ENCODE measurements at regions not wholly inside any gene's neighbourhood (a gene's known extent, or its start where the extent isn't known, plus 50 kb on each side); places are given as distances from the start of the nearest gene placed in this dataset.

- peaks cover 1 to 6% of the 10 kb centered on the region in 2 donors for H3K4me1 Mint-ChIP-seq
- DNase-seq = no peak
- no peaks in the 10 kb centered on the region for H3K9me3 Mint-ChIP-seq
- H3K4me3 Mint-ChIP-seq = no peak overlapping the region
- no peak overlapping the region for H3K27ac Mint-ChIP-seq
- H3K36me3 Mint-ChIP-seq = no peaks in the 10 kb centered on the region
- H3K27me3 Mint-ChIP-seq (ENCODE audit: low read depth in 3 of 3) = peaks cover 6 to 11% (median 8%) of the 10 kb centered on the region in 3 donors
Measured at GRCh38 chr16:54366943-54367342, 80.4 kb upstream of the IRX3 start.

GRCh38 chr16:54365990-54366634 is 79.5 kb upstream of the IRX3 start:
- Mint-ChIP-seq H3K27me3 (ENCODE audit: low read depth in 3 of 3) (peaks cover 6 to 11% (median 9%) of the 10 kb centered on the region in 3 donors), H3K4me3 (no peak overlapping the region)

GRCh38 chr16:54363766-54364165 is 77.2 kb upstream of the IRX3 start:
- Mint-ChIP-seq H3K36me3 (no peaks in the 10 kb centered on the region), H3K4me1 (no peaks in the 10 kb centered on the region), H3K4me3 (no peak overlapping the region), H3K27me3 (ENCODE audit: low read depth in 3 of 3) (peaks cover 4 to 11% (median 9%) of the 10 kb centered on the region in 3 donors), H3K9me3 (no peaks in the 10 kb centered on the region), H3K27ac (no peak overlapping the region)
- DNase-seq = no peak

More at GRCh38 chr16:54365990-54366634, 79.5 kb upstream of the IRX3 start:
- Mint-ChIP-seq H3K4me1 (peaks cover 1 to 6% of the 10 kb centered on the region in 2 donors), H3K36me3 (no peaks in the 10 kb centered on the region), H3K27ac (no peak overlapping the region), H3K9me3 (no peaks in the 10 kb centered on the region)
- DNase-seq = no peak

GRCh38 chr16:54362591-54363206 is 76.1 kb upstream of the IRX3 start:
- Mint-ChIP-seq H3K27me3 (ENCODE audit: low read depth in 3 of 3) (peaks cover 4 to 13% (median 13%) of the 10 kb centered on the region in 3 donors), H3K4me3 (no peak overlapping the region)

GRCh38 chr16:54361246-54361645 is 74.7 kb upstream of the IRX3 start:
- H3K4me1 Mint-ChIP-seq = no peaks in the 10 kb centered on the region
- no peaks in the 10 kb centered on the region for H3K36me3 Mint-ChIP-seq
- H3K4me3 Mint-ChIP-seq = no peak overlapping the region
- no peak overlapping the region for H3K27ac Mint-ChIP-seq
- DNase-seq = no peak
- peaks cover 0 to 3% (median 0%) of the 10 kb centered on the region in 6 donors for H3K9me3 Mint-ChIP-seq
- H3K27me3 Mint-ChIP-seq (ENCODE audit: low read depth in 3 of 3) = peaks cover 2 to 11% (median 6%) of the 10 kb centered on the region in 3 donors

More at GRCh38 chr16:54362591-54363206, 76.1 kb upstream of the IRX3 start:
- H3K4me1 Mint-ChIP-seq = no peaks in the 10 kb centered on the region
- H3K27ac Mint-ChIP-seq = no peak overlapping the region
- H3K9me3 Mint-ChIP-seq = peaks cover 0 to under 1% (median 0%) of the 10 kb centered on the region in 6 donors
- DNase-seq = no peak
- no peaks in the 10 kb centered on the region for H3K36me3 Mint-ChIP-seq

GRCh38 chr16:54360681-54361080 is 74.1 kb upstream of the IRX3 start:
- peaks cover 2 to 11% (median 6%) of the 10 kb centered on the region in 3 donors for H3K27me3 Mint-ChIP-seq (ENCODE audit: low read depth in 3 of 3)
- peaks cover 0 to 3% (median 0%) of the 10 kb centered on the region in 6 donors for H3K9me3 Mint-ChIP-seq
- no peaks in the 10 kb centered on the region for H3K36me3 Mint-ChIP-seq
- no peak overlapping the region for H3K4me3 Mint-ChIP-seq
- H3K4me1 Mint-ChIP-seq = no peaks in the 10 kb centered on the region
- H3K27ac Mint-ChIP-seq = no peak overlapping the region
- no peak for DNase-seq

GRCh38 chr16:54359555-54359954 is 73.0 kb upstream of the IRX3 start:
- no peak for DNase-seq
- Mint-ChIP-seq H3K36me3 (no peaks in the 10 kb centered on the region), H3K27ac (no peak overlapping the region), H3K4me3 (no peak overlapping the region), H3K9me3 (peaks cover 0 to 3% (median 0%) of the 10 kb centered on the region in 6 donors), H3K27me3 (ENCODE audit: low read depth in 3 of 3) (peaks cover 2 to 11% (median 6%) of the 10 kb centered on the region in 3 donors), H3K4me1 (no peaks in the 10 kb centered on the region)

- H3K9me3 Mint-ChIP-seq = peaks cover 0 to 3% (median 0%) of the 10 kb centered on the region in 6 donors
- H3K27ac Mint-ChIP-seq = no peak overlapping the region
- DNase-seq = no peak
- peaks cover 2 to 13% (median 6%) of the 10 kb centered on the region in 3 donors for H3K27me3 Mint-ChIP-seq (ENCODE audit: low read depth in 3 of 3)
- no peak overlapping the region for H3K4me3 Mint-ChIP-seq
- H3K36me3 Mint-ChIP-seq = no peaks in the 10 kb centered on the region
- no peaks in the 10 kb centered on the region for H3K4me1 Mint-ChIP-seq
Measured at GRCh38 chr16:54359081-54359480, 72.5 kb upstream of the IRX3 start.

- H3K36me3 Mint-ChIP-seq = no peaks in the 10 kb centered on the region
- H3K9me3 Mint-ChIP-seq = peaks cover 0 to 4% (median 0%) of the 10 kb centered on the region in 6 donors
- no peak overlapping the region for H3K4me3 Mint-ChIP-seq
- no peaks in the 10 kb centered on the region for H3K4me1 Mint-ChIP-seq
- peaks cover 0 to 10% (median 2%) of the 10 kb centered on the region in 3 donors for H3K27me3 Mint-ChIP-seq (ENCODE audit: low read depth in 3 of 3)
- H3K27ac Mint-ChIP-seq = no peak overlapping the region
- no peak for DNase-seq
Measured at GRCh38 chr16:54356391-54356790, 69.8 kb upstream of the IRX3 start.

GRCh38 chr16:54355251-54355650 is 68.7 kb upstream of the IRX3 start:
- no peaks in the 10 kb centered on the region for H3K36me3 Mint-ChIP-seq
- H3K27ac Mint-ChIP-seq = no peak overlapping the region
- H3K4me1 Mint-ChIP-seq = no peaks in the 10 kb centered on the region
- H3K4me3 Mint-ChIP-seq = no peak overlapping the region
- H3K27me3 Mint-ChIP-seq (ENCODE audit: low read depth in 3 of 3) = peaks cover 0 to 10% (median 2%) of the 10 kb centered on the region in 3 donors
- peaks cover 0 to 4% (median 0%) of the 10 kb centered on the region in 6 donors for H3K9me3 Mint-ChIP-seq
- no peak for DNase-seq

GRCh38 chr16:54353097-54353496 is 66.5 kb upstream of the IRX3 start:
- H3K9me3 Mint-ChIP-seq = peaks cover 0 to 4% (median 0%) of the 10 kb centered on the region in 6 donors
- H3K4me3 Mint-ChIP-seq = no peak overlapping the region
- DNase-seq = no peak
- H3K36me3 Mint-ChIP-seq = no peaks in the 10 kb centered on the region
- H3K27me3 Mint-ChIP-seq (ENCODE audit: low read depth in 3 of 3) = peaks cover 0 to 11% (median under 1%) of the 10 kb centered on the region in 3 donors
- H3K4me1 Mint-ChIP-seq = no peaks in the 10 kb centered on the region
- H3K27ac Mint-ChIP-seq = no peak overlapping the region

GRCh38 chr16:54351171-54351570 is 64.6 kb upstream of the IRX3 start:
- Mint-ChIP-seq H3K4me1 (no peaks in the 10 kb centered on the region), H3K36me3 (no peaks in the 10 kb centered on the region), H3K27me3 (ENCODE audit: low read depth in 3 of 3) (peaks cover 0 to 10% (median 0%) of the 10 kb centered on the region in 3 donors), H3K27ac (no peak overlapping the region), H3K4me3 (no peak overlapping the region), H3K9me3 (peaks cover 0 to 4% (median 0%) of the 10 kb centered on the region in 6 donors)
- no peak for DNase-seq

GRCh38 chr16:54347961-54348360 is 61.4 kb upstream of the IRX3 start:
- H3K27me3 Mint-ChIP-seq (ENCODE audit: low read depth in 3 of 3) = peaks cover 2 to 12% (median 2%) of the 10 kb centered on the region in 3 donors
- no peak overlapping the region for H3K27ac Mint-ChIP-seq
- DNase-seq = no peak
- no peaks in the 10 kb centered on the region for H3K4me1 Mint-ChIP-seq
- peaks cover 0 to 1% (median 0%) of the 10 kb centered on the region in 6 donors for H3K9me3 Mint-ChIP-seq
- no peaks in the 10 kb centered on the region for H3K36me3 Mint-ChIP-seq
- H3K4me3 Mint-ChIP-seq = no peak overlapping the region

- H3K36me3 Mint-ChIP-seq = no peaks in the 10 kb centered on the region
- no peak overlapping the region for H3K4me3 Mint-ChIP-seq
- no peaks in the 10 kb centered on the region for H3K4me1 Mint-ChIP-seq
- peaks cover 2 to 11% (median 2%) of the 10 kb centered on the region in 3 donors for H3K27me3 Mint-ChIP-seq (ENCODE audit: low read depth in 3 of 3)
- H3K27ac Mint-ChIP-seq = no peak overlapping the region
- DNase-seq = no peak
- peaks cover 0 to 1% (median 0%) of the 10 kb centered on the region in 6 donors for H3K9me3 Mint-ChIP-seq
Measured at GRCh38 chr16:54346041-54346440, 59.5 kb upstream of the IRX3 start.

All from immature natural killer cell (primary cell).